PC-9 (cell line): ENCODE measurements at regions not wholly inside any gene's neighbourhood (a gene's known extent, or its start where the extent isn't known, plus 50 kb on each side); places are given as distances from the start of the nearest gene placed in this dataset.

ENCODE experiments used
- EZH2 ChIP-seq: fragments of 200-600 bp; sonication (generic); IDR thresholded peaks from 2 replicates; pipeline ENCODE4 v1.8.0; 2017; ENCODE audit warnings: antibody characterized with exemption, low read depth
- TF ChIP-seq, protein P1 (sequence below): fragments of 200-600 bp; sonication (generic); conservative IDR thresholded peaks from 2 replicates; pipeline ENCODE4 v1.6.1; 2017; ENCODE audit warnings: mixed run types, antibody characterized with exemption, mild to moderate bottlenecking, moderate library complexity

DNA sequence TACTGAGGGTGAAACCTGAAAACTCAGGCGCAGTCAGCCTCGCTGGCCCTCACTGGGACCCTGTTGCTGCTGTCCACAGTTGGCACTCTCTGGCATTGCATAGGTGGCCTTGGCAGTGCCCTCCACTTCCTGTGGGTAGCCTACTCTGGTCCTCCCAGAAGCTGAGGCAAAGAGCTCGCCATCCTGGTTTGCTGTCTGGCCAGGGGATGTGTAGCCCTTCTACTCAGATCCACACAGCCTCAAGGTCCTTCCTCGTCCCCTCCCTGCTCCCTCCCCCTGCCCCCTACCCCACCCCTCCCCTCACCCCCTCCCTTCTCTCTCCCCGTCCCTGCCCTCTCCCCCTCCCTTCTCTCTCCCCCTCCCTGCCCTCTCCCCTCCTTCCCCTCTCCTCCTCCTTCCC lies 176.0 kb downstream of the OLFM1 start:
- TF ChIP-seq, protein P1, sequence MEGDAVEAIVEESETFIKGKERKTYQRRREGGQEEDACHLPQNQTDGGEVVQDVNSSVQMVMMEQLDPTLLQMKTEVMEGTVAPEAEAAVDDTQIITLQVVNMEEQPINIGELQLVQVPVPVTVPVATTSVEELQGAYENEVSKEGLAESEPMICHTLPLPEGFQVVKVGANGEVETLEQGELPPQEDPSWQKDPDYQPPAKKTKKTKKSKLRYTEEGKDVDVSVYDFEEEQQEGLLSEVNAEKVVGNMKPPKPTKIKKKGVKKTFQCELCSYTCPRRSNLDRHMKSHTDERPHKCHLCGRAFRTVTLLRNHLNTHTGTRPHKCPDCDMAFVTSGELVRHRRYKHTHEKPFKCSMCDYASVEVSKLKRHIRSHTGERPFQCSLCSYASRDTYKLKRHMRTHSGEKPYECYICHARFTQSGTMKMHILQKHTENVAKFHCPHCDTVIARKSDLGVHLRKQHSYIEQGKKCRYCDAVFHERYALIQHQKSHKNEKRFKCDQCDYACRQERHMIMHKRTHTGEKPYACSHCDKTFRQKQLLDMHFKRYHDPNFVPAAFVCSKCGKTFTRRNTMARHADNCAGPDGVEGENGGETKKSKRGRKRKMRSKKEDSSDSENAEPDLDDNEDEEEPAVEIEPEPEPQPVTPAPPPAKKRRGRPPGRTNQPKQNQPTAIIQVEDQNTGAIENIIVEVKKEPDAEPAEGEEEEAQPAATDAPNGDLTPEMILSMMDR: no peak
- no peak for TF ChIP-seq EZH2
